ENCODE measurements at regions not wholly inside any gene's neighbourhood (a gene's known extent, or its start where the extent isn't known, plus 50 kb on each side); places are given as distances from the start of the nearest gene placed in this dataset.

DNA sequence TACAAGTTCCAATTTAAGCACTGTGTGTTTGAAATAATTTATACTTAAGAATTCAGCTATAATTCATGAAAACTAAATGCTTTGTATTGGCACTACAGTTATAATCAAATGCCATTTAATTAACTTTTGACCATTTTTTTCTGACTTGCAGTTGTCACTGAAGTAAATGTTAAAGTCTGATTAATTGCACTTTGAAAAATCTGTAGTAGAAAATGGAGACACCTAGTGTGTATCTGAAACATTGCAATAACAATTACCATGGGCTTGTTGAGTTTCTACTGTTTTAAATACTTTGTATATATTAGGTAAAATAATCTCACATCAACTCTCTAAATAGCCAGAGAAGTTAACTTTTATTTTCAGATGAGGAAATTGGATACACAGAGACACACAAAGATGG, 458.6 kb upstream of the FSIP2 start:
- peak; percentile 20 to 34; a peak in 2 of 4 replicates for TF ChIP-seq RAD21 (CRISPR knock-in tag; conservative IDR thresholded peaks at IDR 0.05 in 1 of 2, IDR thresholded peaks at IDR 0.05 in 1 of 2)
- TF ChIP-seq FOXK2 (conservative IDR thresholded peaks at IDR 0.05 in 1 of 2, IDR thresholded peaks at IDR 0.05 in 1 of 2; ENCODE audit: low read depth in 2 of 2) = no peak
- TF ChIP-seq, protein P1, sequence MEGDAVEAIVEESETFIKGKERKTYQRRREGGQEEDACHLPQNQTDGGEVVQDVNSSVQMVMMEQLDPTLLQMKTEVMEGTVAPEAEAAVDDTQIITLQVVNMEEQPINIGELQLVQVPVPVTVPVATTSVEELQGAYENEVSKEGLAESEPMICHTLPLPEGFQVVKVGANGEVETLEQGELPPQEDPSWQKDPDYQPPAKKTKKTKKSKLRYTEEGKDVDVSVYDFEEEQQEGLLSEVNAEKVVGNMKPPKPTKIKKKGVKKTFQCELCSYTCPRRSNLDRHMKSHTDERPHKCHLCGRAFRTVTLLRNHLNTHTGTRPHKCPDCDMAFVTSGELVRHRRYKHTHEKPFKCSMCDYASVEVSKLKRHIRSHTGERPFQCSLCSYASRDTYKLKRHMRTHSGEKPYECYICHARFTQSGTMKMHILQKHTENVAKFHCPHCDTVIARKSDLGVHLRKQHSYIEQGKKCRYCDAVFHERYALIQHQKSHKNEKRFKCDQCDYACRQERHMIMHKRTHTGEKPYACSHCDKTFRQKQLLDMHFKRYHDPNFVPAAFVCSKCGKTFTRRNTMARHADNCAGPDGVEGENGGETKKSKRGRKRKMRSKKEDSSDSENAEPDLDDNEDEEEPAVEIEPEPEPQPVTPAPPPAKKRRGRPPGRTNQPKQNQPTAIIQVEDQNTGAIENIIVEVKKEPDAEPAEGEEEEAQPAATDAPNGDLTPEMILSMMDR (IDR thresholded peaks at IDR 0.05 in 2 of 3, conservative IDR thresholded peaks at IDR 0.05 in 1 of 3; ENCODE audit: insufficient read depth in 2 of 3, low read depth in 1 of 3, low read length in 3 of 3) = peak in 1 of 3 experiments; percentile 24; a peak in 2 of 6 replicates
- Histone ChIP-seq H3K9me3 (replicated peaks; ENCODE audit: control insufficient read depth, insufficient read depth, low read depth, low read length) (0 out of 2 replicates have a peak, but pooled peaks cover 2% of the 10 kb centered on the region), H3K79me2 (ENCODE audit: control insufficient read depth, insufficient read depth, low read length) (no peaks in the 10 kb centered on the region), H3K9ac (ENCODE audit: insufficient read depth in 1 of 2, low read depth in 2 of 2, low read length in 2 of 2) (no peak overlapping the region), H3K4me1 (replicated peaks in 1 of 2; ENCODE audit: control insufficient read depth in 2 of 2, insufficient read depth in 2 of 2, low read length in 2 of 2) (no peaks in the 10 kb centered on the region), H3K36me3 (ENCODE audit: control insufficient read depth, insufficient read depth, low read length) (no peaks in the 10 kb centered on the region), H3K9me1 (ENCODE audit: control insufficient read depth, insufficient read depth, low read length) (no peaks in the 10 kb centered on the region), H3K27me3 (ENCODE audit: control insufficient read depth in 2 of 2, insufficient read depth in 2 of 2, low read length in 2 of 2) (no peaks in the 10 kb centered on the region), H3K4me2 (ENCODE audit: insufficient read depth, low read length) (no peak overlapping the region), H4K20me1 (replicated peaks; ENCODE audit: control insufficient read depth, insufficient read depth, low read length) (no peaks in the 10 kb centered on the region), H3K4me3 (no peak overlapping the region), H2AFZ (ENCODE audit: low read depth, low read length) (no peak overlapping the region), H3K27ac (ENCODE audit: extremely low read depth, low read depth, low read length) (no peak overlapping the region)
- ChIA-PET CTCF (ENCODE audit: low intra/inter-chr PET ratio) (no interaction called here), POLR2A (no interaction called here)
- in situ Hi-C loops (cut with MboI) = no loop called here
- DNase-seq (ENCODE audit: extremely low read depth in 1 of 4, low spot score in 3 of 4) (no peak), ATAC-seq (no peak), FAIRE-seq (no peak)
- intact Hi-C loops (cut with micrococcal nuclease) = no loop called here
- no TSS peak for BruUV-seq (replicated peaks)

DNA sequence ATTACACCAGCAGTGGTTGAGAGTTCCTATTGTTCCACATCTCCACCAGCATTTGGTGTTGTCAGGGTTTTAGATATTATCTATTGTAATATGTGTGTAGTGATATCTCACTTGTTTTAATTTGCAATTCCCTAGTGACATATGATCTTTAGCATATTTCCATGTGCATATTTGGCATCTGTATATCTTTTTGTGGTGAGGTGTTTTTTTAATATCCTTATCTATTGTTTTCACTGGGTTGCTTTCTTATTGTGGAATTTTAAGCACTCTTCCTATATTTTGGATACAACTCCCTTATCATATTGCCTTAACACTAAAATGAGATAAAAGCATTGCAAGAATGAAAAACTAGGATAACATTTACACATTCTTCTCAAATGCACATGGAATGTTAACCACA, 453.9 kb upstream of the FSIP2 start:
- Histone ChIP-seq H3K9ac (ENCODE audit: insufficient read depth in 1 of 2, low read depth in 2 of 2, low read length in 2 of 2) (no peak overlapping the region), H2AFZ (ENCODE audit: low read depth, low read length) (no peak overlapping the region), H3K4me3 (no peak overlapping the region), H3K27me3 (ENCODE audit: control insufficient read depth in 2 of 2, insufficient read depth in 2 of 2, low read length in 2 of 2) (no peaks in the 10 kb centered on the region), H3K4me1 (replicated peaks in 1 of 2; ENCODE audit: control insufficient read depth in 2 of 2, insufficient read depth in 2 of 2, low read length in 2 of 2) (no peaks in the 10 kb centered on the region), H3K27ac (ENCODE audit: extremely low read depth, low read depth, low read length) (no peak overlapping the region), H3K9me1 (ENCODE audit: control insufficient read depth, insufficient read depth, low read length) (no peaks in the 10 kb centered on the region), H3K9me3 (replicated peaks; ENCODE audit: control insufficient read depth, insufficient read depth, low read depth, low read length) (0 out of 2 replicates have a peak, but pooled peaks cover 2% of the 10 kb centered on the region), H3K79me2 (ENCODE audit: control insufficient read depth, insufficient read depth, low read length) (no peaks in the 10 kb centered on the region), H3K36me3 (ENCODE audit: control insufficient read depth, insufficient read depth, low read length) (no peaks in the 10 kb centered on the region), H4K20me1 (replicated peaks; ENCODE audit: control insufficient read depth, insufficient read depth, low read length) (no peaks in the 10 kb centered on the region), H3K4me2 (ENCODE audit: insufficient read depth, low read length) (no peak overlapping the region)
- BruUV-seq (replicated peaks) = no TSS peak
- in situ Hi-C loops (cut with MboI) (no loop called here), intact Hi-C loops (cut with micrococcal nuclease) (no loop called here)
- DNase-seq (ENCODE audit: extremely low read depth in 1 of 4, low spot score in 3 of 4) (no peak), FAIRE-seq (no peak), ATAC-seq (no peak)
- ChIA-PET POLR2A (no interaction called here), CTCF (ENCODE audit: low intra/inter-chr PET ratio) (no interaction called here)
- no peak for TF ChIP-seq NFE2 (IDR thresholded peaks at IDR 0.05; ENCODE audit: low read depth)
- no peak for TF ChIP-seq ZNF77 (CRISPR knock-in tag; IDR thresholded peaks at IDR 0.05)
- TF ChIP-seq, protein P2, sequence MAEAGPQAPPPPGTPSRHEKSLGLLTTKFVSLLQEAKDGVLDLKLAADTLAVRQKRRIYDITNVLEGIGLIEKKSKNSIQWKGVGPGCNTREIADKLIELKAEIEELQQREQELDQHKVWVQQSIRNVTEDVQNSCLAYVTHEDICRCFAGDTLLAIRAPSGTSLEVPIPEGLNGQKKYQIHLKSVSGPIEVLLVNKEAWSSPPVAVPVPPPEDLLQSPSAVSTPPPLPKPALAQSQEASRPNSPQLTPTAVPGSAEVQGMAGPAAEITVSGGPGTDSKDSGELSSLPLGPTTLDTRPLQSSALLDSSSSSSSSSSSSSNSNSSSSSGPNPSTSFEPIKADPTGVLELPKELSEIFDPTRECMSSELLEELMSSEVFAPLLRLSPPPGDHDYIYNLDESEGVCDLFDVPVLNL (CRISPR knock-in tag; IDR thresholded peaks at IDR 0.05; ENCODE audit: low read depth) = no peak
- no peak for TF ChIP-seq WHSC1 (IDR thresholded peaks at IDR 0.05; ENCODE audit: low read length)
- no peak for TF ChIP-seq BCL6 (CRISPR knock-in tag; IDR thresholded peaks at IDR 0.05)
- TF ChIP-seq, protein P3, sequence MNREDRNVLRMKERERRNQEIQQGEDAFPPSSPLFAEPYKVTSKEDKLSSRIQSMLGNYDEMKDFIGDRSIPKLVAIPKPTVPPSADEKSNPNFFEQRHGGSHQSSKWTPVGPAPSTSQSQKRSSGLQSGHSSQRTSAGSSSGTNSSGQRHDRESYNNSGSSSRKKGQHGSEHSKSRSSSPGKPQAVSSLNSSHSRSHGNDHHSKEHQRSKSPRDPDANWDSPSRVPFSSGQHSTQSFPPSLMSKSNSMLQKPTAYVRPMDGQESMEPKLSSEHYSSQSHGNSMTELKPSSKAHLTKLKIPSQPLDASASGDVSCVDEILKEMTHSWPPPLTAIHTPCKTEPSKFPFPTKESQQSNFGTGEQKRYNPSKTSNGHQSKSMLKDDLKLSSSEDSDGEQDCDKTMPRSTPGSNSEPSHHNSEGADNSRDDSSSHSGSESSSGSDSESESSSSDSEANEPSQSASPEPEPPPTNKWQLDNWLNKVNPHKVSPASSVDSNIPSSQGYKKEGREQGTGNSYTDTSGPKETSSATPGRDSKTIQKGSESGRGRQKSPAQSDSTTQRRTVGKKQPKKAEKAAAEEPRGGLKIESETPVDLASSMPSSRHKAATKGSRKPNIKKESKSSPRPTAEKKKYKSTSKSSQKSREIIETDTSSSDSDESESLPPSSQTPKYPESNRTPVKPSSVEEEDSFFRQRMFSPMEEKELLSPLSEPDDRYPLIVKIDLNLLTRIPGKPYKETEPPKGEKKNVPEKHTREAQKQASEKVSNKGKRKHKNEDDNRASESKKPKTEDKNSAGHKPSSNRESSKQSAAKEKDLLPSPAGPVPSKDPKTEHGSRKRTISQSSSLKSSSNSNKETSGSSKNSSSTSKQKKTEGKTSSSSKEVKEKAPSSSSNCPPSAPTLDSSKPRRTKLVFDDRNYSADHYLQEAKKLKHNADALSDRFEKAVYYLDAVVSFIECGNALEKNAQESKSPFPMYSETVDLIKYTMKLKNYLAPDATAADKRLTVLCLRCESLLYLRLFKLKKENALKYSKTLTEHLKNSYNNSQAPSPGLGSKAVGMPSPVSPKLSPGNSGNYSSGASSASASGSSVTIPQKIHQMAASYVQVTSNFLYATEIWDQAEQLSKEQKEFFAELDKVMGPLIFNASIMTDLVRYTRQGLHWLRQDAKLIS (CRISPR knock-in tag; IDR thresholded peaks at IDR 0.05) = no peak
